SH-SY5Y (cell line): ENCODE measurements at regions not wholly inside any gene's neighbourhood (a gene's known extent, or its start where the extent isn't known, plus 50 kb on each side); places are given as distances from the start of the nearest gene placed in this dataset.

Source experiments
- GATA2 ChIP-seq: IDR thresholded peaks from 2 replicates; pipeline ENCODE4 v1.6.1; 2011; ENCODE audit warnings: mild to moderate bottlenecking, low read depth, low read length
- GATA3 ChIP-seq: IDR thresholded peaks from 2 replicates; pipeline ENCODE4 v1.6.1; 2011; ENCODE audit warnings: low read depth, mild to moderate bottlenecking, low read length, moderate library complexity

GRCh38 chr14:55968741-55969140 lies 149.5 kb upstream of the PELI2 start:
- TF ChIP-seq GATA2 (no peak), GATA3 (no peak)
